NT2/D1 (cell line): ENCODE measurements at regions not wholly inside any gene's neighbourhood (a gene's known extent, or its start where the extent isn't known, plus 50 kb on each side); places are given as distances from the start of the nearest gene placed in this dataset.
"Not testable (repeated sequence)": the region's sequence is repeated elsewhere in the genome, so short reads cannot be mapped to it uniquely, and the experiment has no call there.

Experiments used
- DNase-seq: peaks from one replicate; pipeline ENCODE4 v3.0.0-alpha.2; 2011; ENCODE audit warnings: low read depth, low spot score
- H3K27me3 ChIP-seq: 2 replicates; pipeline ENCODE4 v1.6.0; 2011; ENCODE audit warnings: mild to moderate bottlenecking; ENCODE audit not compliant: insufficient read length, insufficient read depth
- H3K36me3 ChIP-seq: 2 replicates; pipeline ENCODE4 v1.6.1; 2011; ENCODE audit warnings: mild to moderate bottlenecking, low read length, mixed read lengths; ENCODE audit not compliant: insufficient read depth, insufficient read length
- H3K4me1 ChIP-seq: 2 replicates; pipeline ENCODE4 v1.5.1; 2011; ENCODE audit not compliant: insufficient read depth, insufficient read length
- H3K4me3 ChIP-seq: 2 replicates; pipeline ENCODE4 v1.5.1; 2011; ENCODE audit warnings: low read depth; ENCODE audit not compliant: insufficient read length
- H3K9ac ChIP-seq: 2 replicates; pipeline ENCODE4 v1.6.0; 2011; ENCODE audit warnings: low read depth; ENCODE audit not compliant: insufficient read length
- H3K9me3 ChIP-seq: 2 replicates; pipeline ENCODE4 v1.5.1; 2011; ENCODE audit warnings: mild to moderate bottlenecking, low read length; ENCODE audit not compliant: insufficient read depth
- SUZ12 ChIP-seq: IDR thresholded peaks from 2 replicates; pipeline ENCODE4 v1.6.1; 2011; ENCODE audit not compliant: insufficient read length, insufficient read depth; ENCODE audit errors: extremely low read depth
- YY1 ChIP-seq: IDR thresholded peaks from 2 replicates; pipeline ENCODE4 v1.6.1; 2011; ENCODE audit not compliant: insufficient read length, insufficient read depth
- ZNF274 ChIP-seq: IDR thresholded peaks from 2 replicates; pipeline ENCODE4 v1.6.1; 2011; ENCODE audit warnings: mild to moderate bottlenecking, low read depth, low read length

DNA sequence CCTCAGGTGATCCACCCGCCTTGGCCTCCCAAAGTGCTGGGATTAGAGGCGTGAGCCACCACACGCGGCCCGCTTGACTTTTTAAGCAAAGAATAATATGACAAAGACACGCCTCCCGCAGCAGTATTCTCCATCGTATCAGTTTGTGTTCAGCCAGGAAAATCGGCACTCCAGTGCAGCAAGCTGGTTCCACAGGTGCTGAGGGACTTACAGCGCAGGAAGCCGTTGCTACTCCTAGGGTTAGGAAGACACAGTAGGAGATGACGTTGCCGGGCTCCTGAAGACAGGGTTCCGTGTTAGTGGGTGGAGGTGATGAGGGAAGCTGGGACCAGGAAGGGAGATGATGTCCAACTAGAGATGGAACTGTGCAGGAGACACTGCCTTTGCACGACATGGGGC is 65.8 kb upstream of the CECR2 start:
- TF ChIP-seq YY1 (no peak), SUZ12 (no peak), ZNF274 (no peak)
- Histone ChIP-seq H3K36me3 (no peaks in the 10 kb centered on the region), H3K27me3 (no peaks in the 10 kb centered on the region), H3K4me1 (no peaks in the 10 kb centered on the region), H3K4me3 (no peak overlapping the region), H3K9me3 (peaks cover 8% of the 10 kb centered on the region; the same call in 1 of the 2 replicates), H3K9ac (no peak overlapping the region)
- DNase-seq, result no peak

DNA sequence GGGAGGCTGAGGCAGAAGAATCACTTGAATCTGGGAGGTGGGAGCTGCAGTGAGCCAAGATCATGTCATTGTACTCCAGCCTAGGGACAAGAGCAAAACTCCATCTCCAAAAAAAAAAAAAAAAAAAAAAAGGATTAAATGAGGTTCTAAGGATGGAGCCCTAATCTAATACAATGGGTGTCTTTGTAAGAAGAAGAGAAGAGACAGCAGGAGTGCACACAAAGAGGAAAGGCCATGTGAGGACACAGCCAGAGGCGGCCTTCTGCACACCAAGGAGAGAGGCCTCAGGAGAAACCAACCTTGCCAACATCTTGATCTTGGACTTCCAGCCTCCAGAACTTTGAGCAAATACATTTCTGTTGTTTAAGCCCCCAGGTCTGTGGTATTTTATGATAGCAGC is 66.6 kb upstream of the CECR2 start:
- Histone ChIP-seq H3K4me1 (no peaks in the 10 kb centered on the region), H3K9me3 (peaks cover 8% of the 10 kb centered on the region; the same call in 1 of the 2 replicates), H3K4me3 (no peak overlapping the region), H3K9ac (no peak overlapping the region), H3K36me3 (no peaks in the 10 kb centered on the region), H3K27me3 (no peaks in the 10 kb centered on the region)
- TF ChIP-seq SUZ12 (no peak), YY1 (no peak)
- no peak for DNase-seq

DNA sequence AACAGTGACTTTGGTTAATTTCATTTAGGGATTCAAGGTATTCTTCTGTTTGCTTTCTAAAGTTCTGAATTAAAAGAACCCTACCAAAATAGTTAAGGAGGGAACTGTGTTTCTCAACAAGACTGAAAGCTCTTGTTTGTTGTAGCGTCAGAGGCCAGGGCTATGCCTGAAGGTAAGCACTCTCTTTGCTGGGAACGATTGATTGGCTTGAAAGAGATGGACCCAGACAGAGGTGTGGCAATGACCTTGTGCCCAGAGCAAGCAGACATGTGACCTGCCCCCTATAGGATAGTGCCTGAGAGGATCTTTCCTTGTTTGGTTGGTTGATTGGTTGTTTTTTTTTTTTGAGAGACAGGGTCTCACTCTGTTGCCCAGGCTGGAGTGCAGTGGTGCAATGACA is 68.3 kb upstream of the CECR2 start:
- no peak for TF ChIP-seq YY1
- TF ChIP-seq SUZ12, result no peak
- H3K4me1 ChIP-seq, result no peaks in the 10 kb centered on the region
- no peaks in the 10 kb centered on the region for H3K36me3 ChIP-seq
- DNase-seq, result no peak
- no peaks in the 10 kb centered on the region for H3K27me3 ChIP-seq
- H3K9me3 ChIP-seq, result peaks cover 8% of the 10 kb centered on the region; the same call in 1 of the 2 replicates
- no peak overlapping the region for H3K4me3 ChIP-seq
- no peak overlapping the region for H3K9ac ChIP-seq

- H3K4me3 ChIP-seq, DNase-seq, H3K27me3 ChIP-seq, H3K36me3 ChIP-seq, H3K9me3 ChIP-seq, H3K4me1 ChIP-seq, H3K9ac ChIP-seq: not testable (repeated sequence)
Measured at GRCh38 chr22:17298805-17299502, 70.3 kb upstream of the CECR2 start.

DNA sequence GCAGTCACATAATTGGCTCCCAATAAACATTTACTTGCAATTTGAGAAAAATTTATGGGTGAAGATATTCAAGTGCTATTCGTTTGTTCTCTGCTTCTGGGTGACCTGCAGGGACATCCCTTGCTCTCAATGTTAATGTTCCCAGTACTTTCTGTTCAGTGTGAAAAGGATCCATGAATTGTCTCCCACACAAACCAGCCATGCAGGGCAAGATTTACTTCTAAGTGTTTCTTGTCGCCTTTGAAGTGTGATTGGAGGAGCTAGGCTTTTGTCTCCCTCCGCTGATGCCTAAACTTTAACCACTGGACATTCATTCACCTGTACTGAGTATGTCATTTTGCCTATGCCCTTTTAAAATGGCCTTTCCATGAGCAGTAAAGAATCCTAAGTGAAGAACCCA is 66.4 kb upstream of the ADA2 start:
- Histone ChIP-seq H3K9ac (no peak overlapping the region), H3K27me3 (no peaks in the 10 kb centered on the region), H3K9me3 (no peaks in the 10 kb centered on the region), H3K4me1 (no peaks in the 10 kb centered on the region), H3K36me3 (no peaks in the 10 kb centered on the region), H3K4me3 (no peak overlapping the region)
- no peak for DNase-seq
- no peak for TF ChIP-seq YY1

DNA sequence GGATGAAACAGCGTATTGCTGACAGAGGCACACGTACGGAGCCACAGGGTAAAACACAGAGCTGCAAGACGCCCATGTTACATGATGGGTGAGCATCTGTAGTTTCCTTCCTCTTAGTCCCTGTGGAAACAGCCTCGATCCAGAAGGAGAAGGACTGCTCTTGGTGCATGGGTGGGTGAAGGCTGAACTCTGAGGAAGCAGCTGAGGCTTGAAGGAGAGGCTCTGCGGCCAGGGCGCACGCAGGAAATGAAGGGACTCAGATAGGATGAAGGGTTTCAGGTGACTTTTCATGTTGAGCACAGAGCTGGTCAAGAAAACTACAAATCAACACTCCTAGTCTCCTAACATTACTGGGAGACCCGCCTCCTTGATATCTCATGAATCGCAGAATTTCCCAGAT is 65.7 kb upstream of the ADA2 start:
- TF ChIP-seq SUZ12 (no peak), ZNF274 (no peak), YY1 (no peak)
- H3K9me3 ChIP-seq, result no peaks in the 10 kb centered on the region
- H3K4me3 ChIP-seq, result no peak overlapping the region
- no peak for DNase-seq
- H3K4me1 ChIP-seq, result no peaks in the 10 kb centered on the region
- H3K36me3 ChIP-seq, result no peaks in the 10 kb centered on the region
- H3K27me3 ChIP-seq, result no peaks in the 10 kb centered on the region
- no peak overlapping the region for H3K9ac ChIP-seq

- no peak for DNase-seq
- no peaks in the 10 kb centered on the region for H3K9me3 ChIP-seq
- no peaks in the 10 kb centered on the region for H3K27me3 ChIP-seq
- no peaks in the 10 kb centered on the region for H3K36me3 ChIP-seq
- no peaks in the 10 kb centered on the region for H3K4me1 ChIP-seq
- H3K4me3 ChIP-seq, result no peak overlapping the region
- TF ChIP-seq ZNF274, result no peak
- no peak for TF ChIP-seq SUZ12
- TF ChIP-seq YY1, result no peak
- H3K9ac ChIP-seq, result no peak overlapping the region
Measured at GRCh38 chr22:17284466-17284865, 65.2 kb upstream of the ADA2 start.

DNA sequence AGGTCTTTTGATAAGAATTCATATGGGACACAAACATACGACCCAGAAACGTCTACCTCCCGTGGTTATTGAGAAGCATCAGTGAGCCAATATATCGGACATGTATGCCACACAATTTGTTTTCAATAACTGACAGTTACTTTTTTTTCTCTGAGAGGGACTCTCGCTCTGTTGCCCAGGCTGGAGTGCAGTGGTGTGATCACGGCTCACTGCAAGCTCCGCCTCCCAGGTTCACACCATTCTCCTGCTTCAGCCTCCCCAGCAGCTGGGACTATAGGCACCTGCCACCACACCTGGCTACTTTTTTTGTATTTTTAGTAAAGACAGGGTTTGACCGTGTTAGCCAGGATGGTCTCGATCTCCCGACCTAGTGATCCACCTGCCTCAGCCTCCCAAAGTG is 64.6 kb upstream of the ADA2 start:
- H3K4me3 ChIP-seq, H3K4me1 ChIP-seq, H3K36me3 ChIP-seq, DNase-seq, H3K9ac ChIP-seq, H3K9me3 ChIP-seq, H3K27me3 ChIP-seq: not testable (repeated sequence)
